ENCODE measurements at regions not wholly inside any gene's neighbourhood (a gene's known extent, or its start where the extent isn't known, plus 50 kb on each side); places are given as distances from the start of the nearest gene placed in this dataset.

DNA sequence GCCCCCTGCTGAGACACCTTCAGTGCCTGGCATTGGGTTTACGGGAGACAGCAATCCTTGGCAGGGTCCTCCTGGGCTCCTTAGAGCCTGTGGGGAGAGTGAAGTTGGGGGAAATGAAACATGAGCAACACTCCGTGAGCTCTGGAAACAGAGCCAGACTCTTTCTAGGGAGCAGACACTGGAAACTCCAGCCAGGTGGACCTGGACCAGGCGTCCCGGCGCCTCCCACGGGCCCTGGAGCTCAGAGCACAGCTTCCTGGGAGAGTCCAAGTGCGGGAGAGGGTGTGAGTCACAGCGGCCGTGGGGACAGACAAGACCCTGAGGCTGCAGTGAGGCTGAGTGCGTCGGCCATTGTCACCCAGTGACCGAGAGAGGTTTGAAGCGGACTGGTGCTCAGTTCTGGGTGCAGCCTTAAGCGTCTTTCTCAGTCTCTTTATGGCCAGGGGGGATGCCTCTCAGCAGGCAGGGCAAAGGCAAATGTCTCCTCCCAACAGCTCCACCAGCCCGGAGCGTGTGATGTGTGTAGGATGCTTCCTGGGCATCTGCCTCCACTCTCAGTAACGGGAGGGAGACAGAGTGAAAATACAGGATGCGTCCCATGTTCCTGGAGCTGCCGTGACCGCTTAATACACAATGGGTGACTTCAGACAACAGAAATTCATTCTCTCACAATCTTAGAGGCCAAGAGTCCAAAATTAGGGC lies 399.2 kb downstream of the SHANK2 start:
- ATAC-seq, result no peak

DNA sequence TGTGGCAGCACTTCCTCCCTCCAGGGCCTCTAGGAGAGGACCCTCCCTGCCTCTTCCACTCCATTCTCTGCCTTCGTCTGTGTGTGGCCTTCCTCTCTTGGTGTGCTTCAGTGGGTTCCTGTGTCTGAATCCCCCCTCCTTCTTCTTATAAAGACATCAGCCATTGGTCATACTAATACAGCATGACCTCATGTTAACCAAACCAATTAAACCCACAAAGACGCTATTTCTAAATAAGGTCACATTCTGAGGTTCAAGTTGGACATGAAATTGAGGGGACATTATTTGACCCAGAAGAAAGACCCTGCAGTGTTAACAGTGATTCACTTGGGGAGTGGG lies 398.6 kb downstream of the SHANK2 start:
- DNase-seq (ENCODE audit: low spot score) (no peak), ATAC-seq (no peak)

More for the DNA sequence above, 399.2 kb downstream of the SHANK2 start:
- DNase-seq (ENCODE audit: low spot score), result no peak

DNA sequence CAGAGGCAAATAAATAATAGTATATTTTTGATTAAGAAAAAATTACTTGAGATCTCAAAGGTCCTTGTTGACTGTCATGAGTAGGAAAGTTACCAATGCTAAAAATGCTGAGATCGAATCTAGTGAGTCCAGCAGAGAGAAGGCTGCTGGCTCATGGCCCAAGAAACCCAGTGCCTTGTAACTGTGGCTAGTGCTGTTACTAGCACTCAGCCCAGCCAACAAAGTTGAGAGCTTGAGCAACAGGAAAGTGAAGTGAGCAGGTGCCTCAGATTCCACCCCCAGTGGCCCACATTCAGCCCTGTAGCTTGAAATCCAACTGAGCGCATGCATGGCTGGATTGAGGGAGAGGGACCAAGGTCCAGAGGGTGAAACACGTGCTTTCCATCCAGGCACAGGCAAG lies 398.2 kb downstream of the SHANK2 start:
- peak; percentile 66 for ATAC-seq
- DNase-seq (ENCODE audit: low spot score), result no peak

DNA sequence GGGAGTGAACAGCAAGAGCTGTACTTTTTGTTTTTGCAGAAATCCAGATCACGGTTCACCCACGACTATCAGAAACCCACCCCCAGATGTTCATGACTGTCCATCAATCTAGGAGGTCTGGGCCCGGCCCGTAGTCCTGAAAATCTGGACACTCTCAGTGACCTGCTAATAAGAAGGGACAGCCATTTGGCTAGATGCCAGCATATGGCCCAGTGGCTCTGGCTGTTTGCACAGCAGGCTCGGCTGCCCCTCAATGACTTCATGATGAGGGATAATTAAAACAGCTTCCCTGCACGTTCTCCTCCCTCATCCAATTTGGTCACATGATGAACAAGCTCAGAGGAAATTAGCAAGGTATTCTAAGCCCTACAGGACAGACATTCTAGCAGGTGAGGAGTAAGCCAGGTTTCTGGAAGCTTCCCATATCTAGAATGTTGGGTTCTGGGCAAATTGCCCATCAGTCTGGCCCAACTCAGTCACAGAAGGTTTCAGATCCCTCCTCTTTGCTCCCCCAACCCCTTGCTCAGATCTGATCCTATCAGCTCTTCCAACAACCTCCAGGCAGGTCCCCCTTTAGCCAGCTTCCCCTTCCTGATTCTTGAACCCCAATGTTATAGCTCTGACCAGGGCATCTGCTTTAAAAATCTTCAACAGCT lies 397.3 kb downstream of the SHANK2 start:
- ATAC-seq, result peak; percentile 45
- no peak for DNase-seq (ENCODE audit: low spot score)

DNA sequence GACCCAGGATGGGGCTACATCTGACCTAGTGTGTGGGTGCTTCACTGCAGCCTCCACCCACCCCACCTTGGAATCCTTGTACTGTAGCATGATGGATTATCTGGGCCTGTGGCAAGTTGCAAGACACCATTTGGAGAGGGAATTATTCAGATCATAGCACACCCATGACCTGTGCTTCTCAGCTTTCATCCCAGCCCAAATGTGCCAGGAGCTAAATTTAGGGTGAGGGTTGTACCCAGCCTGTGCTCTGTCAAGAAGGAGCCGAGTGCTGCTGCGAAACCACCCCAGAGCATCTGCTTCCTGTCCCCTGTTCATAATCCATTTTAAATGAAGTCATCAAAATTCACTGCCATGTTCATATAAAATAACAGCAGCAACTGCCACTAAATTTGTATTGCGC lies 394.5 kb downstream of the SHANK2 start:
- ATAC-seq (no peak), DNase-seq (ENCODE audit: low spot score) (no peak)

DNA sequence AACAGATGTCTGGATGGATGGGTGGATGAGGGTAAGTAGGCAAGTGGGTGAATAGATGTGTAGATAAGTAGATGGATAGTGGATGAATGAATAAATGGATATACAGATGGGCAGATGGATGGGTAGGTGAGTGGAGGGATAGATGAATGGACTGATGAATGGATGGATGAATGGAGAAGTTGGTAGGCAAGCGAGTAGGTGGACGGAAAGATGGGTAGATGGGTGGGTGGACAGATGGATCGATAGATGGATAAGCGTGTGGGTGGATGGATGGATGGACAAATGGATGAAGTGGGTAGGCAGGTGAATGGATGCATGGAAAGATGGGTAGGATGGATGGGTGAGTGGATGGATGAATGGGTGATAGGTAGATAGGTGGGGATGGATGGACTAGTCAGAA lies 393.2 kb downstream of the SHANK2 start:
- no peak for ATAC-seq
- no peak for DNase-seq (ENCODE audit: low spot score)

DNA sequence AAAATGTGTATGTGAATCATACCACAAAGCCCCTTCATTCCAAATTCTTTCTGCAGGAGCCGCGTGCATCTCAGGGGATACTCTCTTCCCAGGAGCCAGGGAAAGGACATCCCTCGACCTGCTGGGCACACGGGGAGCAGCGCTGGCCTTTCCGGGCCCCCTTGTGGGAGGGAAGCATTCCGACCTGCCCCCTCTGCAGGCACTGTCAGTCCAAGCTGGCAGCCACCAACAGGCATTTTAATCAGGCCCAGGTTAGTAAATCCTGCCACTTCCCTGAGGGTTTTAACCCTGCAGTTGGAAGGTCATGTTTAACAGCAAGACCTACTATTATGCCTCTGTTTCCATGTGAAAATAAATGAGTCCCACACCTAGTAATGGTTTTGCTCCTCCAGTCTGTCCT lies 391.5 kb downstream of the SHANK2 start:
- DNase-seq (ENCODE audit: low spot score) (no peak), ATAC-seq (no peak)

DNA sequence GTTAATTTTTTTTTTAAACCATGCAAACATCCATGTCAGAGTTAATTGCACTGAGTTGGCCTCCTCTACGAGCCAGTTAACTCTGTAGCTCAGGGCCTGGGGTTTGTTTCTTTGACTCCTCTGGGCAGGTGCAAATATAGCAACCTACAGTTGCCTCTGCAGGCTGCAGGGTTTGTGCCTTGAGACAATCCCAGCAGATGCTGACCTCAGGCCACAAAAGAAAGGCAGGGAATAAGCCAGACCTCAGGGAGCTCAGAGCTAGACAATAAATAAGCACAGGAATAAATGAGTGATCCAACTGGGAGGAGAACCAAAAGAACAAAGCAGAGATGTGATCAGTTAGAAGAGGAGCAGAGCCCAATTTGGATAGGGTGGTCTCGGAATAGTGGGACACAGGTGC lies 390.8 kb downstream of the SHANK2 start:
- ATAC-seq, result no peak
- DNase-seq (ENCODE audit: low spot score), result no peak

DNA sequence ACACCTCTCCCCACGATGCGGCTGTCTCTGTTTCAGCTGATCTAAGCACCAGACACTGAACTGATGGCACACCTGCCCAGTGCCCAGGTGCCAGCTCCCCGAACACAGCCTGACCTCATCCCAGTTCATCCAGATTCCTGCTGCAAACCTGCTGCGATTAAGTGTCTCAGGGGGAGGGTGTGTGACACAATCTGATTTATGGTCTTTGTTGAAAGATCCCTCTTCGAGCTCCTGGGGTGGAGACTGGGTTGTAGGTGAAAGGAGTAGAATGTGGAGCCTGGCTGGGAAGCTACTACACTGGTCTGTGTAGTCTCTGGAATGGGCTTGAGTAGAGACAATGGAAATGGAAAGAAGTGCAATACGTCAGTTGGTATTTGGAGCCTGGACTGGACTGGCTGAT lies 390.3 kb downstream of the SHANK2 start:
- DNase-seq (ENCODE audit: low spot score) (no peak), ATAC-seq (no peak)

DNA sequence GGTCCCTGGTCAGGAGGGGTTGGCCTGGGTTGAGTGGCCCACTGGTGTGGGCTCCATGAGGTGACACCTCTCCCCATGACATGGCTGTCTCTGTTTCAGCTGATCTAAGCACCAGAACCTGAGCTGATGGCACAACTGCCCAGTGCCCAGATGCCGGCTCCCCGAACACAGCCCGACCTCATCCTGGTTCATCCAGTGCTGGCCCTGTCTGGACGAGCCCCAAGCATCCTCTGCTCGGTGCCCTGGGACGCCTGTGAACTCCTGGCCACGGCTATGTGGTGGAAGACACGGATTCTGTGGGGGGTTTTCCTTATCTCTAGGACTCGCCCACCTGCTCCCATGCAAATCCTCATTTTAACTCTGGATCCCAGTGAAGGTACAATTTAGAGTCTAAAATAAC lies 389.2 kb downstream of the SHANK2 start:
- ATAC-seq, result no peak
- no peak for DNase-seq (ENCODE audit: low spot score)

DNA sequence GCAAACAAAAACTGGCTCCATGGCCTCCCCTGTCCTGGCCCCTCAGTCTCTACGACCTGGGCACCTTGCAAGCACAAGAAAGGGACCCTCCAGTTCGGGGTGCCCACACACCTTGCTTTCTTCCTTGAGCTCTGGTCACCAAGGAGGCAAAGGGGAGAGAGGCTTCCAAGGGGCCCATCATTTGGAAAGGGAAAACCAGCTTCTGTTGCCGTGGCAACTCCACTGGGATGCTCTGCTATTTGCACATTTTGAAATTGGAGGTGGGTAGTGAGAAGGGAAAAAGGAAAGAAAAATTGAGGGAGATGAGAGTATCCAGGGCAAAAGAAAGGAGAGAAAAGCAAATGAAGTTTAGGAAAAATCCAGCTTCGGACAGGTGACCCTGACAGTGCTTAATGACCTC lies 388.4 kb downstream of the SHANK2 start:
- DNase-seq (ENCODE audit: low spot score), result no peak

DNA sequence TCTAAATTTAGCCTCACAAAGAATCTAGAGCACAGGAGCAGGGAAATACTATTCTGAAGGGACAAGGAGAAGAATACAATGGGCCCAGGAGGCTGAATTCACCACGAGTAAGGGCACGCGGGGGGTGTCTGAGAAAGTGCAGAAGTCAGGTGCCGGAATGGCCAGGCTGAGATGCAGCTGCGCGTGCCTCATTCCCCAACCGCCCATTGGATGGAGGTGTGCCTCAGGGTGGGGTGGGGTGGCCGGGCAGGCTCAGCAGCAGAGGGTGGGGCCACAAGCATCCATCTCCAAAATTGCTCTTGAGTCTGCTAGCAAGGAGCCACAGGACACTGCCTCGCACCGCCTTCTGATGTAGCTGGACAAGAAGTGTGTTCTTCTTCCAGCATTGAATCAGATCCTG lies 387.0 kb downstream of the SHANK2 start:
- DNase-seq (ENCODE audit: low spot score) (no peak), ATAC-seq (no peak)

More for the DNA sequence above, 388.4 kb downstream of the SHANK2 start:
- ATAC-seq, result no peak

DNA sequence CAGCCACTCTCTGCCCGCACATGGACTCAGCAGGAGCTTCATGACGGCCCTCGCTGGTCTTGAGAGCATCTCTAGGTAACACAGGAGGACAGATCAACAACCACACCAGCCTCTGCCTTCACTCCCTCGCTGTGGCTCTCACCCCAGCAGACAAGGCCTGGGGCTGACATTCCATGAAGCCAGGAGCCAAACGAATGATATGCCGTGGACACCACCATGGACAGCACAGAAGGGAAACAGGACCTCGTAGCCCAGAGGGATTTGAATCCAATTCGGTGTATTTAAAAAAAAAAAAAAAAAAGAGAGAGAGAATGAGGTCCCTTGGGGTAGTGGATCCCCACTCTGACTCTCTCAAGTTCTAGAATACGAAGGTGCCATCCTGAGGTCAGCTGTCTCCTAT lies 385.5 kb downstream of the SHANK2 start:
- ATAC-seq (no peak), DNase-seq (ENCODE audit: low spot score) (no peak)

DNA sequence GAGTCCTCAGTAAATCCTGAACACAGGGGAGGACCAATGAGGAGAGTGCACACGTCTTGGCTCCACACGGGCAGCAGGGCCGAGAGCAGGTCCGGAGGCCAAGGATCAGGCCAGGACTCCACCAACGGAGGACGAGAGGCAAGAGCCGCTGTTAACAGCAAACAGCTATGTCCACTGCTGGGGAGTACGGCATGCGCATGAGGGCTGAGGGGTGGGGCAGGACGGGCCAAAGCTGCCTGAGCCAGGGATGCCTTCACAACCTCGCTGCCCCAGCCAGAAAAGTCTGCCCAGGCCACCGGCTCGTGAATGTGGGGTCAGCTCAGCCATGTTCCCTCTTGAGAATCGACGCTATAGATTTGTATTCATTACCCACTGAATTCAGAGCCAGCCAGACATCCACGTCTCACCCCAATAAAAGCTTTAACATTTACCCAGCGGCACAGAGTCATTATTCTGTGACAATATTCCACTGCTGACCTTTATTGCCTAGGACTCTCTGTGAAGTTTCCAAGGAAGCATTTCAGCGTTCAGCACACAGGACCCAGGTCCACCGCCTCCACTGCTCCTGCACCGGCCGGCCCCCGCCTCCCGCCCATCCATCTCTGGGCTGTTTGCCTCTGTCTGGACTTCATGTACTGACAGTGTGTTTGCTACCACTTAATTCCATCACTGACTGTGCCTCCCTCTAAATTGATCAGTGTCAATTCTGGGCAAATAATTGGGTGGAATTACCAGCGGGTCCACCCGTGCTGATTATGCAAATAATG lies 384.9 kb downstream of the SHANK2 start:
- DNase-seq (ENCODE audit: low spot score), result no peak
- no peak for ATAC-seq

DNA sequence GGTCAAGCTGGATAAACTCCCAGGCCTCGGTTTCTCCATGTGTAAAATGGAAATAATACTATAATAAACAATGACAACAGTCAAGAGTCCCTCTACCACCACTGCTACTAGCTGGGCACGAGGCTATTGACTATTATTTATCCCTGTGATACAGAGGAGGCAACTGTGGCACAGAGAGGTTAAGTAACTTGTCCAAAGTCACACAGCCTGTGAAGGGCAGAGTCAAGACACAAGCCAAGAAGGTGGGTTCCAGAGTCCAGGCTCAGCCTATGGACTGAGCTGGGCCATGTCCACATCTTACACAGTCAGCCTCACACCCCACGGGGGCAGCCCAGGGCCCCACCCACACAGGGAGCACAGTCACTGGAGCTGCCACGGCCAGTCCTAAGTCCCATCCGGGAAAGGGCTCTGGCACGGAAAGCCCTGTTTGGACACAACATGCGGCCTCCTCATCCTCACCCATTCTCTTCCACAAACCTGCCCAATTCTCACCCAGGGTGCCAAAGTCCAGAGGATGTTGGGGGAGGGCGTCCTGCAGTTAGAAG lies 384.0 kb downstream of the SHANK2 start:
- ATAC-seq (peak; percentile 21), DNase-seq (ENCODE audit: low spot score) (no peak)

DNA sequence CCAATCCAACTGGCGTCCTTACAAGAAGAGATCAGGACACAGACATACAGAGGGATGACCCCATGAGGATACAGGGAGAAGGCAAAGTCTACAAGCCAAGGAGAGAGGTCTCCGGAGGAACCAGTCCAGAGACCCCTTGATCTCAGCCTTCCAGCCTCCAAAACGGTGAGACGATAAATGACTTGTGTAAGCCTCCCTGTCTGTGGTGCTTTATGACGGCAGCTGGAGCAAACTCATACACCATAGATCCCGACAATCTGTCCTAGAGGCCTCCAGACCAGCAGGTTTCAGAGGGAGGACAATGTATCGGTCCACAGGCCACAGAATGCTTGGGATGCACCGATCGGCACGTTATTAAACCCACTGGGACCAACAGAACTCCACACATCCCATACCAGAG lies 383.3 kb downstream of the SHANK2 start:
- DNase-seq (ENCODE audit: low spot score) (no peak), ATAC-seq (no peak)

DNA sequence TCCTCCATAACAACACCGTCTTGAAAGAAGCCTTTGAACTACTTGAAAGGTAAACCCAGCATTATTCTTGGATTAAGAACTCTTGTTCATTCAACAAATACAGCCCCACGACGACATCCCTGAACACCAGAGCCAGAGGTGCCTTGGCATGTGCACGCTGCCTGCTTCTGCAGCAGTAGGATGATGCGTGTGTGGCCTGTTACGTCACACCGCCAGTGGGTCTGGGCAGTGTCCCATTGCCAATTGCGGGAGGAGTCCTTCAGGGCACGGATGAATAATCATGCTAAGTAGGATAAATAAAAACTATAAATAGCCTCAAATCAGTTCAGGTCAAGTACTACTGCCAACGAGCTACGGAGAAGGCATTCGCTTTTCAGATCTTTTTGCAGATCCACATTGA lies 380.5 kb downstream of the SHANK2 start:
- DNase-seq (ENCODE audit: low spot score), result no peak
- no peak for ATAC-seq

DNA sequence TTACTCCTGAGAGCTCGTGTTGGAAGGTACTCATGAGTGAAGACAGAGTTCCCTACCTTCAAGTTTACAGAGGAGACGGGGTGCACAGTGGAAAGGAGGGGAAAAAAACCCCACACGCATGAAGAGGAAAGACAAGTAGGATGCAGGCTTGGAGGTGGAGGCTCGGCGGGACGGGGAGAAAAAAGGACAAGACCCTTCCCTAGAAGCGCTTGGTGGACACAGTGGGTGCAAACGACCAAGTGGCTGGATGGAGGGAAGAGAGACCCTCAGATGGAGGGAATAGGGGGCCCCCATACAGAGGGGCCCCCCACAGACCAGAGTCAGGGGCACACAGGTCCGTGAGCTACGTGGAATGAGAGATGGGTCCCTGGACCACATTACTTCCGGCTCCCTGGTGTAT lies 380.1 kb downstream of the SHANK2 start:
- no peak for DNase-seq (ENCODE audit: low spot score)

DNA sequence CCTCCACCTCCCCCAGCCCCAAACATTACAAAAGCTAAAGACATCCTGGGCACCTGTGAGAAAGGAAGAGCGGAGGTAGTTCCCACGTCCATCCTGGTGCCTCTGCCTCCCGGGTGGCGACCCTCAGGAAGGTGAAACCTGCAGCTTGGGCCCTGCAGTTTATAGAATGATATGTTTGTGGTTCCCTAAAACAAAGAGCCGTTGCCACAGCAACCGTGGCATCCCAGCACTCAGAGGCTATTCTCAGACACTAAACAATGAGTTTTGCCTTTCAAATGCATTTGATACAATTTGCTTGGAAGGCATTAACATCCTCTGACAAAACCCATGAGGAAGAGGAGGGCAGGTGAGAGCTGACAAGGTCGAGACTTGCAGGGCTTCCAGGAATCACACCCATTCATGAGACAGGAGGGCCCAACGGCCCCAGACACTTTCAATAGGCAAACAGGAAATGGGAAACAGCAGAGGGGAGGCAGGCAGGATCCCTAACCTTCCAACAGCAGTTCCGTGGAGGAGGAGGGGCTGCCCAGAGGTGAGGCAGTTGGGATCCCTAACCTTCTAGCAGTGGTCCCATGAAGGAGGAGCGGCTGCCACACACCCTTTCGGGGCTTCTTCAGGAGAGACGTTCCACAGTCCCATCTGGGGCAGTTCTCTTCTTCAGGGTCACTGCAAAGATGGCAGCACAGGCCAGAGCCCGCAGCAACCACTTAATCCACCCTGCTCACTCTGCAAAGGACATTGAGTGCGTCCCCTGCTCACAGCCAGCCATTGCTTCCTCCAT lies 379.2 kb downstream of the SHANK2 start:
- no peak for ATAC-seq
- no peak for DNase-seq (ENCODE audit: low spot score)

More for the DNA sequence above, 380.1 kb downstream of the SHANK2 start:
- ATAC-seq, result no peak

DNA sequence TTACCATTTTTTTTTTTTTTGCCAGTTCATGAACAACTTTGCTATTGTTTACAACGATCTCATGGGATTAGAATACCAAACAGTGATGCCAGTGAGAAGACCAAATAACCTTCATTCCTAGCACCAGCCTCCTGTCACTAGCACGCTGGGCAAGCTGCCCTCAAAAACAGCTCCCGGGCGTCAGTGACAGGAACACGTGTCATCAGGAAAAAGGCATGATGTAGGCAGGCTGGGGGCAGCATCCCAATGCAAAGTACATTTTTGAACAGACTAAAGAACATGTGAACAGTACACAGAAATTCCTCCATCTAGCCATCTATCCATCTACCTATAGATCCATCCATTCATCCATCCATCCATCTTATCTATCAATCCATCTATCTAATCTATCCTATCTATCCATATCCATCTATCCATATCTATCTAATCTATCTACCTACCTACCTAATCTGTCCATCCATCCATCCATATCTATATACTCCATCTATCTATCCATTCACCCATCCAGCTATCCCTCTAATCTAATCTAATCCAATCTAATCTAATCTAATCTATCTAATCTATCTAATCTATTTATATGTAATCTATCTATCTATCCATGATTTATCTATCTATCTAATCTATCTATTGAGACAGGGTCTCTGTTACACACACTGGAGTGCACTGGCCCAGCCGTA lies 378.5 kb downstream of the SHANK2 start:
- DNase-seq (ENCODE audit: low spot score) (no peak), ATAC-seq (no peak)

DNA sequence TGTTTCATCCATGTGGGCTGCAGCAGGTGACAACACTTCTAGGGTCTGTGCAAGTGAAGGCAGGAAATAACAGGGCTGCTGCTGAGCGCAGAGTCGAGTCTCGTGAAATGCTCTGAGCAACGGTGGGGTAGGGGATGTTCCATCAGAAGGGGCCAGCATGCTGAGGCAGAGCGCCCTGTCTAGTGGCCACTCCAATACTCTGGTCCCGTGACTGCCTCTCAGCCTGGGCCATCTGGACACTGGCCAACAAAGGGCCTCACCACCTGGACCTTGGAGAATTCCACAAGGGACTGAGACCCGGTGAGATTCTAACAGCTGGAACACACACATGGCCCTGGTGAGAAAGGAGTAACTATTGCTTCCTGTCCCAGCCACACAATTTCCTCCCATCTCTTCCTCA lies 375.7 kb downstream of the SHANK2 start:
- no peak for DNase-seq (ENCODE audit: low spot score)
- peak; percentile 29 for ATAC-seq

Measured in left lobe of liver (tissue), 2 donors.